ENCODE measurements at regions not wholly inside any gene's neighbourhood (a gene's known extent, or its start where the extent isn't known, plus 50 kb on each side); places are given as distances from the start of the nearest gene placed in this dataset.

GRCh38 chr13:109586509-109587346 is 199.7 kb downstream of the IRS2 start:
- no peak for DNase-seq

GRCh38 chr13:109584844-109585361 is 201.5 kb downstream of the IRS2 start:
- DNase-seq, result no peak

- no peak for DNase-seq
Measured at GRCh38 chr13:109577191-109577700, 209.1 kb downstream of the IRS2 start.

- no peak for DNase-seq
Measured at GRCh38 chr13:109576331-109576813, 210.0 kb downstream of the IRS2 start.

GRCh38 chr13:109575821-109576220 is 210.6 kb downstream of the IRS2 start:
- DNase-seq, result no peak

- DNase-seq, result no peak
Measured at GRCh38 chr13:109572389-109572788, 214.0 kb downstream of the IRS2 start.

GRCh38 chr13:109569958-109570711 is 216.2 kb downstream of the IRS2 start:
- no peak for DNase-seq

- no peak for DNase-seq
Measured at GRCh38 chr13:109568339-109568818, 218.0 kb downstream of the IRS2 start.

GRCh38 chr13:109567315-109567714 is 219.1 kb downstream of the IRS2 start:
- DNase-seq, result no peak

- DNase-seq, result no peak
Measured at GRCh38 chr13:109565877-109566276, 220.5 kb downstream of the IRS2 start.

GRCh38 chr13:109548374-109548773 is 238.0 kb downstream of the IRS2 start:
- DNase-seq, result no peak

GRCh38 chr13:109547942-109548341 is 238.4 kb downstream of the IRS2 start:
- DNase-seq, result no peak

- no peak for DNase-seq
Measured at GRCh38 chr13:109545931-109546330, 240.5 kb downstream of the IRS2 start.

- no peak for DNase-seq
Measured at GRCh38 chr13:109541081-109541480, 245.3 kb downstream of the IRS2 start.

- DNase-seq, result no peak
Measured at GRCh38 chr13:109537584-109537983, 248.8 kb downstream of the IRS2 start.

- no peak for DNase-seq
Measured at GRCh38 chr13:109533350-109533749, 253.0 kb downstream of the IRS2 start.

GRCh38 chr13:109529964-109530363 is 256.4 kb downstream of the IRS2 start:
- no peak for DNase-seq

- DNase-seq, result no peak
Measured at GRCh38 chr13:109521719-109522118, 264.7 kb downstream of the IRS2 start.

GRCh38 chr13:109517517-109517916 is 268.9 kb downstream of the IRS2 start:
- DNase-seq, result no peak

- no peak for DNase-seq
Measured at GRCh38 chr13:109516186-109516585, 270.2 kb downstream of the IRS2 start.

- no peak for DNase-seq
Measured at GRCh38 chr13:109510013-109510412, 276.4 kb downstream of the IRS2 start.

- no peak for DNase-seq
Measured at GRCh38 chr13:109509154-109509900, 277.1 kb downstream of the IRS2 start.
